ENCODE measurements at regions not wholly inside any gene's neighbourhood (a gene's known extent, or its start where the extent isn't known, plus 50 kb on each side); places are given as distances from the start of the nearest gene placed in this dataset.

DNA sequence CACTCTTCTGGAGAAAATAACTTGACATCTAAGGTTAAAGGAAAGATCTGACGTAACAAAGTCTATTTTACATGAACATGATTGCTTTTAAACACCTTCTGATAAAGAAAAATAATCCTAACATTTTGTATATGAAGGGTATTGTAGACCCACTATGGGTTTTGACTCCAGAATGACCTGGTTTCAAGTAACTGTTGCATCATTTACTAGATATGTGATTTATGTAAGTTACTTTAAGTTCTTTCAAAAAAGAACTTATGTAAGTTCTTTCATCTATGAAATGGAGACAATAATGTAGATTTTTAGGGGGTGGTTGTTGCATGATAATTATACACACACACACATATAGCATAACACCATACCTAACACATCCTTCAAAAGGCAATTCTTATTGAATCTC is 147.6 kb upstream of the MIR17HG start (continued):
- TF ChIP-seq, protein P1, sequence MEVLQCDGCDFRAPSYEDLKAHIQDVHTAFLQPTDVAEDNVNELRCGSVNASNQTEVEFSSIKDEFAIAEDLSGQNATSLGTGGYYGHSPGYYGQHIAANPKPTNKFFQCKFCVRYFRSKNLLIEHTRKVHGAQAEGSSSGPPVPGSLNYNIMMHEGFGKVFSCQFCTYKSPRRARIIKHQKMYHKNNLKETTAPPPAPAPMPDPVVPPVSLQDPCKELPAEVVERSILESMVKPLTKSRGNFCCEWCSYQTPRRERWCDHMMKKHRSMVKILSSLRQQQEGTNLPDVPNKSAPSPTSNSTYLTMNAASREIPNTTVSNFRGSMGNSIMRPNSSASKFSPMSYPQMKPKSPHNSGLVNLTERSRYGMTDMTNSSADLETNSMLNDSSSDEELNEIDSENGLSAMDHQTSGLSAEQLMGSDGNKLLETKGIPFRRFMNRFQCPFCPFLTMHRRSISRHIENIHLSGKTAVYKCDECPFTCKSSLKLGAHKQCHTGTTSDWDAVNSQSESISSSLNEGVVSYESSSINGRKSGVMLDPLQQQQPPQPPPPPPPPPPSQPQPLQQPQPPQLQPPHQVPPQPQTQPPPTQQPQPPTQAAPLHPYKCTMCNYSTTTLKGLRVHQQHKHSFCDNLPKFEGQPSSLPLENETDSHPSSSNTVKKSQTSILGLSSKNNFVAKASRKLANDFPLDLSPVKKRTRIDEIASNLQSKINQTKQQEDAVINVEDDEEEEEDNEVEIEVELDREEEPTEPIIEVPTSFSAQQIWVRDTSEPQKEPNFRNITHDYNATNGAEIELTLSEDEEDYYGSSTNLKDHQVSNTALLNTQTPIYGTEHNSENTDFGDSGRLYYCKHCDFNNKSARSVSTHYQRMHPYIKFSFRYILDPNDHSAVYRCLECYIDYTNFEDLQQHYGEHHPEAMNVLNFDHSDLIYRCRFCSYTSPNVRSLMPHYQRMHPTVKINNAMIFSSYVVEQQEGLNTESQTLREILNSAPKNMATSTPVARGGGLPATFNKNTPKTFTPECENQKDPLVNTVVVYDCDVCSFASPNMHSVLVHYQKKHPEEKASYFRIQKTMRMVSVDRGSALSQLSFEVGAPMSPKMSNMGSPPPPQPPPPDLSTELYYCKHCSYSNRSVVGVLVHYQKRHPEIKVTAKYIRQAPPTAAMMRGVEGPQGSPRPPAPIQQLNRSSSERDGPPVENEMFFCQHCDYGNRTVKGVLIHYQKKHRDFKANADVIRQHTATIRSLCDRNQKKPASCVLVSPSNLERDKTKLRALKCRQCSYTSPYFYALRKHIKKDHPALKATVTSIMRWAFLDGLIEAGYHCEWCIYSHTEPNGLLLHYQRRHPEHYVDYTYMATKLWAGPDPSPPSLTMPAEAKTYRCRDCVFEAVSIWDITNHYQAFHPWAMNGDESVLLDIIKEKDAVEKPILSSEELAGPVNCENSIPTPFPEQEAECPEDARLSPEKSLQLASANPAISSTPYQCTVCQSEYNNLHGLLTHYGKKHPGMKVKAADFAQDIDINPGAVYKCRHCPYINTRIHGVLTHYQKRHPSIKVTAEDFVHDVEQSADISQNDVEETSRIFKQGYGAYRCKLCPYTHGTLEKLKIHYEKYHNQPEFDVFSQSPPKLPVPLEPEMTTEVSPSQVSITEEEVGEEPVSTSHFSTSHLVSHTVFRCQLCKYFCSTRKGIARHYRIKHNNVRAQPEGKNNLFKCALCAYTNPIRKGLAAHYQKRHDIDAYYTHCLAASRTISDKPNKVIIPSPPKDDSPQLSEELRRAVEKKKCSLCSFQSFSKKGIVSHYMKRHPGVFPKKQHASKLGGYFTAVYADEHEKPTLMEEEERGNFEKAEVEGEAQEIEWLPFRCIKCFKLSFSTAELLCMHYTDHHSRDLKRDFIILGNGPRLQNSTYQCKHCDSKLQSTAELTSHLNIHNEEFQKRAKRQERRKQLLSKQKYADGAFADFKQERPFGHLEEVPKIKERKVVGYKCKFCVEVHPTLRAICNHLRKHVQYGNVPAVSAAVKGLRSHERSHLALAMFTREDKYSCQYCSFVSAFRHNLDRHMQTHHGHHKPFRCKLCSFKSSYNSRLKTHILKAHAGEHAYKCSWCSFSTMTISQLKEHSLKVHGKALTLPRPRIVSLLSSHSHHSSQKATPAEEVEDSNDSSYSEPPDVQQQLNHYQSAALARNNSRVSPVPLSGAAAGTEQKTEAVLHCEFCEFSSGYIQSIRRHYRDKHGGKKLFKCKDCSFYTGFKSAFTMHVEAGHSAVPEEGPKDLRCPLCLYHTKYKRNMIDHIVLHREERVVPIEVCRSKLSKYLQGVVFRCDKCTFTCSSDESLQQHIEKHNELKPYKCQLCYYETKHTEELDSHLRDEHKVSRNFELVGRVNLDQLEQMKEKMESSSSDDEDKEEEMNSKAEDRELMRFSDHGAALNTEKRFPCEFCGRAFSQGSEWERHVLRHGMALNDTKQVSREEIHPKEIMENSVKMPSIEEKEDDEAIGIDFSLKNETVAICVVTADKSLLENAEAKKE (CRISPR knock-in tag; IDR thresholded peaks at IDR 0.05), result no peak
- no peak for TF ChIP-seq EZH2phosphoT487 (IDR thresholded peaks at IDR 0.05; ENCODE audit: unreplicated experiment)

DNA sequence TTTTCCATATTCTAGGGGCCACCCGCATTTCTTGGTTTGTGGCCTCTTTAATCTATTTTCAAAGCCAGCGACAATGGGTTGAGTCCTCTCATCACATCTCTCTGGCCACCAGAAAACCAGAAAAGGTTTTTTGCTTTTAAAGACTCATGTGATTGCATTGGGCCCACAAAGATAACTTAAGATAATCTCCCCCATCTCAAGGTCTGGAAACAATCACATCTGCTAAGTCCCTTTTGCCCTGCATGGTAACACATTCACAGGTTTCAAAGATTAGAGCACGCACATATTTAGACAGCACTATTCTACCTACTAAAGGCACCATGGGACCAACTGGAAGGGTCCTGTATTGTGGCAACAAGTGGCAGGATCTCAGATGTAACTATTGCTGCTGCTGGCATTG is 147.0 kb upstream of the MIR17HG start:
- no peak for TF ChIP-seq JUNB (IDR thresholded peaks at IDR 0.05; ENCODE audit: unreplicated experiment)
- TF ChIP-seq, protein P1 (CRISPR knock-in tag; IDR thresholded peaks at IDR 0.05), result no peak
- no peak for TF ChIP-seq NANOG (IDR thresholded peaks at IDR 0.05; ENCODE audit: borderline replicate concordance)
- no peak for TF ChIP-seq POLR2AphosphoS5 (IDR thresholded peaks at IDR 0.05; ENCODE audit: low read depth)
- Mint-ChIP-seq H3K4me3 (no peak overlapping the region), H3K36me3 (ENCODE audit: low read depth) (no peaks in the 10 kb centered on the region), H3K9me3 (no peaks in the 10 kb centered on the region), H3K27ac (no peak overlapping the region), H3K27me3 (ENCODE audit: insufficient read depth, low read depth, poor library complexity) (no peaks in the 10 kb centered on the region), H3K4me1 (peaks cover 23% of the 10 kb centered on the region)
- H3K79me2 ChIP-seq (replicated peaks; ENCODE audit: insufficient read depth), result no peaks in the 10 kb centered on the region
- H3K9me2 ChIP-seq (ENCODE audit: insufficient read depth), result no peaks in the 10 kb centered on the region
- no peak overlapping the region for H3K4me2 ChIP-seq
- H3K4me3 ChIP-seq, result no peak overlapping the region
- H3K27me3 ChIP-seq (ENCODE audit: insufficient read depth), result no peaks in the 10 kb centered on the region
- DNase-seq (ENCODE audit: low spot score) (no peak), ATAC-seq (no peak)
- H3K36me3 ChIP-seq (ENCODE audit: insufficient read depth), result no peaks in the 10 kb centered on the region
- no peaks in the 10 kb centered on the region for H4K20me1 ChIP-seq (replicated peaks; ENCODE audit: insufficient read depth)
- peak overlapping the region; percentile 25; the same call in 1 of the 2 replicates for H2AFZ ChIP-seq
- peaks cover 14% of the 10 kb centered on the region for H3K4me1 ChIP-seq (ENCODE audit: insufficient read depth)
- H3K27ac ChIP-seq (ENCODE audit: low read depth), result no peak overlapping the region
- H3F3A ChIP-seq (replicated peaks; ENCODE audit: low read depth), result no peaks in the 10 kb centered on the region

All from GM23338 (cell line).